ENCODE measurements at regions not wholly inside any gene's neighbourhood (a gene's known extent, or its start where the extent isn't known, plus 50 kb on each side); places are given as distances from the start of the nearest gene placed in this dataset.
A peak's percentile ranks its signal among the peaks of the same experiment; 100 is the strongest.

DNA sequence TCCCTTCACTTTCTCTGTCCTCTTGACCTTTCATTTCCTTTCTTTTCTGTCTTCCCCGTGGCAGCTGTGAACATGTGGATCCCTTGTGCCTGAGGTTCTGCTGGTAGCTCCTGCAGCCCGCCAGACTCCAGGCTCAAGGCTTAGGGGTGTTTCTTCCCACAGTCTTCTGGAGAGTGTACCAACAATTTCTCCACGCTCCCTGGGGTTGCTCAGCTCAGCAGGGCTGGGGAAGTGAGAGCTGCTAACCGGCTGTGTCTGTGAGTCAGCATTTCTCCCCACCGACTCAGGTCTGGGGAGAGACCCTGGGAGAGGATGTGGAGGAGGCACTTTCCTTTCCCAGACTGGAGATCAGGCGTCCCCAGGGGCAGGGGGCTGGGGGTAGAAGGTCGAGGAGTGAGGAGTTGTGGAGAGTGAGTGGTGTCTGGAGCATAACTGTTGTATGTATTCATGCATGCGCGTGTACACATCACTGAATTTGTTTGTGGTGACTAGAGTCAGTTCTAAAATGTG lies 193.6 kb downstream of the KCNRG start:
- Histone ChIP-seq H2AFZ (replicated peaks; ENCODE audit: low read length, poor library complexity) (peak overlapping the region; percentile 90), H3K4me3 (ENCODE audit: insufficient read depth, low read depth, low read length) (peak overlapping the region; percentile 1; the same call in 1 of the 2 replicates), H2AK9ac (replicated peaks; ENCODE audit: low read depth, low read length, poor library complexity) (peak overlapping the region; percentile 91), H3K9ac (ENCODE audit: low read depth, low read length) (peak overlapping the region; percentile 41), H3K23ac (ENCODE audit: low read depth, low read length) (peak overlapping the region; percentile 28; the same call in 1 of the 2 replicates), H2AK5ac (ENCODE audit: low read depth, low read length) (no peak overlapping the region), H3K9me3 (ENCODE audit: control insufficient read depth, insufficient read depth, low read length) (peaks cover 8% of the 10 kb centered on the region), H3K14ac (replicated peaks; ENCODE audit: low read depth, low read length) (peak overlapping the region; percentile 37), H3K36me3 (ENCODE audit: control insufficient read depth, insufficient read depth, low read length) (no peaks in the 10 kb centered on the region), H3K4me1 (ENCODE audit: control insufficient read depth, insufficient read depth, low read length) (peaks cover 2% of the 10 kb centered on the region; the same call in 1 of the 2 replicates), H4K20me1 (ENCODE audit: insufficient read depth, low read length) (no peaks in the 10 kb centered on the region), H2BK5ac (ENCODE audit: low read depth, low read length, poor library complexity, severe bottlenecking) (no peak overlapping the region), H3K9me1 (ENCODE audit: insufficient read depth, low read length) (no peaks in the 10 kb centered on the region), H4K8ac (ENCODE audit: low read depth in 2 of 2, low read length in 2 of 2) (peak overlapping the region in 1 of 2 experiments; percentile 63; a peak in 1 of 4 replicates), H2BK20ac (ENCODE audit: low read depth, low read length) (peak overlapping the region; percentile 55), H3K79me1 (ENCODE audit: low read depth in 1 of 2, low read length in 2 of 2) (no peaks in the 10 kb centered on the region), H2BK120ac (ENCODE audit: low read depth, low read length) (peak overlapping the region; percentile 78), H3K18ac (ENCODE audit: low read depth, low read length) (peak overlapping the region; percentile 40; the same call in 1 of the 2 replicates), H3K56ac (ENCODE audit: extremely low read depth, insufficient read depth, low read length) (no peak overlapping the region), H3K4me2 (ENCODE audit: low read depth, low read length) (peak overlapping the region; percentile 54), H3K4ac (ENCODE audit: low read depth, low read length) (peak overlapping the region; percentile 38), H2BK15ac (ENCODE audit: low read depth, low read length) (no peak overlapping the region; the same call in 2 of the 3 replicates), H3K27me3 (ENCODE audit: control insufficient read depth, insufficient read depth, low read length) (peaks cover 2% of the 10 kb centered on the region; the same call in 1 of the 2 replicates), H4K91ac (ENCODE audit: insufficient read depth, low read depth, low read length) (peak overlapping the region; percentile 50), H3K27ac (ENCODE audit: insufficient read depth, low read length) (peak overlapping the region; percentile 61; the same call in 1 of the 2 replicates), H4K5ac (ENCODE audit: low read depth, low read length) (peak overlapping the region; percentile 38; the same call in 1 of the 2 replicates)
- dilution Hi-C loops (cut with HindIII; ENCODE audit: low sequenced_read_pairs, unreplicated experiment), result no loop called here
- no TSS peak for BruUV-seq (replicated peaks)
- DNase-seq, result peak; percentile 76
- intact Hi-C loops (cut with micrococcal nuclease), result no loop called here
- CTCF ChIA-PET, result interaction anchor here (0.5 kb wide), 1 partner anchor 224 kb away, joined by 5 read pairs; no protein-coding TSS in a partner anchor
- WGBS, 2 experiments (ENCODE audit: extremely low coverage in 2 of 2, insufficient read length in 1 of 2), result no CpG with 5 or more reads among the region's 9 CpGs
- ATAC-seq (ENCODE audit: low read depth), result peak; percentile 96
- in situ Hi-C loops (cut with MboI; ENCODE audit: low sequenced_read_pairs), result no loop called here
- POLR2A ChIA-PET (ENCODE audit: unreplicated experiment), result no interaction called here
- peak; percentile 70; the same call in 1 of the 2 replicates for TF ChIP-seq NFE2L2 (IDR thresholded peaks at IDR 0.05; ENCODE audit: low read depth, low read length)
- 0 out of 2 replicates have a peak, but pooled peaks have one; percentile 25 for TF ChIP-seq MXI1 (IDR thresholded peaks at IDR 0.05; ENCODE audit: borderline replicate concordance, low read depth, low read length)
- TF ChIP-seq MAFK (IDR thresholded peaks at IDR 0.05; ENCODE audit: low read depth, low read length), result peak; percentile 46
- no peak for TF ChIP-seq CHD1 (IDR thresholded peaks at IDR 0.05; ENCODE audit: low read depth, low read length)
